ENCODE measurements at regions not wholly inside any gene's neighbourhood (a gene's known extent, or its start where the extent isn't known, plus 50 kb on each side); places are given as distances from the start of the nearest gene placed in this dataset.
A peak's percentile ranks its signal among the peaks of the same experiment; 100 is the strongest.
"Not testable (repeated sequence)": the region's sequence is repeated elsewhere in the genome, so short reads cannot be mapped to it uniquely, and the experiment has no call there.

DNA sequence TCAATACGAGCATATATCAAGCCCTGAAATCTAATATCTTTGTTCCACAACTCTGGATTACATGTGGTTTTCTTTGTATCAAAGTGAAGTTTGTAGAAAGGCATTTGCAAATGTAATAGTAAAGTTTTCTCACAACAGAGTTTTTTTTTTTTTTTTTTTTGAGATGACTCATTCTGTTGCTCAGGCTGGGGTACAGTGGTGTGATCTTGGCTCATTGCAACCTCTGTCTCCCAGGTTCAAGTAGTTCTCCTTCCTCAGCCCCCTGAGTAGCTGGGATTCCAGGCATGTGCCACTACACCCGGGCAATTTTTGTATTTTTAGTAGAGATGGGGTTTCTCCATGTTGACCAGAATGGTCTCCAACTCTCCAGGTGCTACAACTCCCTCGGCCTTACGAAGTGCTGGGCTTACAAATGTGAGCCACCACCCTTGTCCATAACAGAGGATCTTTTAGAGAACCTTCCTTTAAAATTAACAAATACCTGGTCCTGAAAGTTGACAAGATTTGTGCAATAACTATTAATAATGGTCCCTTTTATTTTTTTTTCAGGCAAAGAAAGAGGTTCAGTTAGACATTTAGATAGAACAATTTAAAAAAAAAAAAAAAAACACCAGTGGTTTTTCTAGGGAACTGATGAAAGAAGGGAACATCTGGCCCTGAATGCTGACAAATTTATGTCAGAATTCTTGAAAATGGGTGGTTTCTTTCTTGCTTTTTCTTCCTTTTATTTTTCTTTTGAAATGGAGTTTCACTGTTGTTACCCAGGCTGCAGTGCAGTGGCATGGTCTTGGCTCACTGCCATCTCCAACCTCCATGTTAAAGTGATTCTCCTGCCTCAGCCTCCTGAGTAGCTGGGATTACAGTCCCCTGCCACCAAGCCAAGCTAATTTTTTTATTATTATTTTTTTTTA lies 278.5 kb downstream of the RPS4Y2 start:
- peak; percentile 18 to 35 (median 28) for DNase-seq

DNA sequence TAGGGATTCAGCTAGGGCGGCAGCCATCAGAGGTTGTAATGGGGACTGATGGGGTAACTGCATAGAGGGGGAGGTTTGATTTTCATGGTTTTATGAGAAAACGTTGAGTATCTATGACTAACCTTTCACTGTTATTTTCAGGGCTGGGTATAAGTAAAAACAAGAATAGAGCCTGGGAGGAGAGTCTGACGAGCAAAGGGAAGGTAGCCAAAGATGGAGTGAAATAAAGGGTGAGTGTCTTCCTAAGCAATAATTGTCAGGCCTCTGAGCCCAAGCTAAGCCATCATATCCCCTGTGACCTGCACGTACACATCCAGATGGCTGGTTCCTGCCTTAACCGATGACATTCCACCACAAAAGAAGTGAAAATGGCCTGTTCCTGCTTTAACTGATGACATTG lies 281.5 kb downstream of the RPS4Y2 start:
- DNase-seq = not testable (repeated sequence)

DNA sequence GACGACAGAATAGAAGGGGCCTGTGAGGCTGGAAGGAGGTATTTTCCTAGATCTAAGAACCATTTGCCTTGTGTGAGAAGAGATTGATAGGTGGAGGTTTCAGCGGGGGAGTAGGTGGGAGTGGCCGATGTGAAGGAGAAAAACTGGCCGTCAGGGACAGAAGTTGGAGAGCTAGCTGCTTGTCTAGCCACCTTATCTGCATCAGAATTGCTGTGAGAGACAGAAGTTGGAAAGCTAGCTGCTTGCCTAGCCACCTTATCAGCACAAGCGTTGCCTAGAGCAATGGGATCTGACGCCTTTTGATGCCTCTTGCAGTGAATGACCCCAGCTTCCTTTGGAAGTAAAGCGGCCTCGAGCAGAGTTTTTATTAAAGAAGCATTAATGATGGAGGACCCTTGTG lies 283.9 kb downstream of the RPS4Y2 start:
- DNase-seq = no peak

DNA sequence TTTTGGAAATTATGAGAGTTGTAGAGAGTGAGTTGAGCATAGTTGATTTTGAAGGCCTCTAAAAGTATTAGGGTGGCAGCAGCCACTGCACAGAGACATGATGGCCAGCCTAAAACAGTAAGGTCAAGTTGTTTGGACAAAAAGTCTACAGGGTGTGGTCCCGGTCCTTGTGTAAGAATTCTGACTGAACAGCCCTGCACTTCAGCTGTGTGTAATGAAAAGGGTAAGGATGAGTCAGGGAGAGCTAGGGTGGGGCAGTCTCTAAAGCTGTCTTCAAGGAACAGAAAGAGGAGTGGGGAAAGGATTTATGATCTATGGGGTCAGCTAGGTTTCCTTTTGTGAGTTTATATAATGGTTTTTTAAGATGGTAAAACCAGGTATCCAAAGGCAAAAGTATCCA lies 284.8 kb downstream of the RPS4Y2 start:
- peak in 1 of 3 donors; percentile 29 for DNase-seq

DNA sequence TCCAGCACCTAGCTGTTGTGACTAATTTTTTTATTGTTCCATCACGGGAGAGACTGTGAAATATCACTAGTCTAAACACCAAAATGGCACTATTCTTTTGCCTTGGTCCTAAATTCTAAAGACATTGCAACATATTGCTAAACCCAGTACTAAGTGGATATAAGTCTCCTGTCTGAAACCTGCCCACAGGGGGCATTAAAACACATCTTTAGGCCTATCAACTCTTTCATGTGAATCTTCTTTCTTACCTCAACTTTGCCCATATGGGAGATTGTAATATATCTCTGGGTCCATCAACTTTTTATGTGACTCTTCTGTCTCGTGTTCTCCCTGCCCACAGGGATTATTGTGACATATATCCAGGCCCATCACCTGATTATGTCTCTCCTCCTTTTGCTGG lies 317.2 kb downstream of the RPS4Y2 start:
- peak in 2 of 3 donors; percentile 4 to 9 for DNase-seq

DNA sequence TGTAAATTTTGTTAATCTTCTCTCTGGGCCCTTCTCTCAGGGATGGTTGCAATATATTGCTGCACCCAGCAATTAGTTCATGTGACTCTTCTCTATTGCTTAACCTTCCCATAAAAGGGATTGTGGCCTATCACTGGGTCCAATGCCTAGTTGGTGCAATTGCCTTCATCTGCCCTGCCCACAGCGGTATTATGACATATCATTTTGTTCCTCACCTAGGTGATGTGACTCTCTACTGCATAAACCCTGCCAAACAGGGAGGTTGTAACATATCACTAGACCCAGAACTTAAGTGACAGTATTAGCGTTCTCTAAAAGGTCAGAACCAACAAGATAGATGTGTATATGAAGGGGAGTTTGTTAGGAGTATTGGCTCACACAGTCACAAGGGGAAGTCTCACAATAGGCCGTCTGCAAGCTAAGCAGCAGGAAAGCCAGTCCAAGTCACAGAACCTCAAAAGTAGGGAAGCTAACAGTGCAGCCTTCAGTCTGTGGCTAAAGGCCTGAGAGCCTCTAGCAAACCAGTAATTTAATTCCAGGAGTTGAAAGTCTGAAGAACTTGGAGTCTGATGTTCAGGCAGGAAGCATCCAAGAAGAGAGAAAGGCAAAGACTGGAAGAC lies 317.8 kb downstream of the RPS4Y2 start:
- peak; percentile 21 to 44 (median 25) for DNase-seq

DNA sequence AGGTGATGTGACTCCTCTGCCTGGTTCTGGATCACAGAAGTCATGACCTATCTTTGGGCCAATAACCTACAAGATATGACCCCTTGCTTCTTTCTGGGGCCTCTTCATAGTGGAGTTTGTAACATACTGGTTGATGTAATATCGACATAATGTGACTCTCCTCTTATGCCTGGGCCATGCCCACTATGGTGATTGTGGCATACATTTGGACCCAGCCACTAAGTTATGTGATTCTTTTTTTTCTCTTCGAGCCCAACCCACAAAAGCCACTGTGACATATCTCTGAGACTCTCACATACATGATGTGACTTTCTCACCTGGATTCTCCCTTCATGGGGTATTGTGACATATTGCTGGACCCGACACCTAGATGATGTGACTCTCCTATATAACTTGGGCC lies 319.8 kb downstream of the RPS4Y2 start:
- DNase-seq = no peak

DNA sequence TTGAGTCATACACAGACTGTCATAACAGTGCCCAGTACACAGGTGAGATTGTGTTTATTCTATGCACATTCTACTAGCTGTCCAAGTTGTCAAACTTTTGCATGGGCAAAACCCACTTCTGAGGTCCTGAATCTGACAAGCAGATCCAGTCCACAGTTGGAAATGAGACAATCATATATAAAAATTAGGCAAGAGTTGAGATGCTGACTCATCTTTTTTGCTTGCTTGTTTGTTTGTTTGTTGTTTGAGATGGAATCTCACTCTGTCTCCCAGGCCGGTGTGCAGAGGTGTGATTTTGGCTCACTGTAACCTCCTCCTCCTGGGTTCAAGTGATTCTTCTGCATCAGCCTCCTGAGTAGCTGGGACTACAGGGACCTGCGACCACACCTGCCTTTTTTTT lies 323.8 kb downstream of the RPS4Y2 start:
- DNase-seq = peak in 1 of 3 donors; percentile 4

DNA sequence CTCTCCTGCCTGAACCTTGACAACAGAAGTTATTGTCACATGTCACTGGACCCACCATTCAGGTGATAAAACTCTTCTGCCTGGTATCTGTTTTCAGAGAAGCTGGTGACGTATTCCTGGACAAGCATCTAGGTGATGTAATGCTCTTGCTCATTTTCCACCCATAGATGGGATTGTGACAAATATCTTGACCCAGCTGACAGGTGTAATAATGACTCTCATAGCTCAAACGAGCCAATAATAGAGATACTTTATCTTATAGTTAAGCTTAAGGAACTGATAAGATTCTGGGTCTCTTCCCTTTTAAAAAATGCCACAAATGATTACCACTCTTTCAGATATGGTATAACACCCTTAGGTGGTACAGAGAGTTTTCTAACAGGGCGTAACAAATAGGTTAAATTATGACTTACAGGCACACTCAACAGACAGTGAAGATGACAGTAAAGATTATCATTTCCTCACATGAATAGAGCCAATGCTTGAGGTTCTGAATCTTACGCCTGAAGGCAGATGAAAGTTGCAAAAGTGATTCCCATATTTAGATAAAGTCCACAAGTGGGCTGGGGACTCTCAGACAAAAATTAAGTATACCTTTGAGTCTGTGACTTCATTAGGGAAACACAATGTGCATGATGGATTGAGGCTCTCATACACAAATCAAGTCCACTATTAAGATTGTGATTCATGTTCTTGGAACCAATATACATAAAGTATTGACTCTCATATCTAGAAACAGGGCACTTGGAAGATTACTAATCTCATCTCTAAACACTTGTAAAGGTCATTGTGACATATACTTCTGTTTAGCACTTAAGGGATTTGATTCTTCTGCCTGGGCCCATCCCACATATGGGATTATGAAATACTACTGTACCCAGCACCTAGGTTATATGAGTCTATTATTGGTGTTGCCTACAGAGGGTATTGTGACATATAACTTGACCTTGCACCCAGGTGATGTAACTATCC lies 326.0 kb downstream of the RPS4Y2 start:
- no peak for DNase-seq

DNA sequence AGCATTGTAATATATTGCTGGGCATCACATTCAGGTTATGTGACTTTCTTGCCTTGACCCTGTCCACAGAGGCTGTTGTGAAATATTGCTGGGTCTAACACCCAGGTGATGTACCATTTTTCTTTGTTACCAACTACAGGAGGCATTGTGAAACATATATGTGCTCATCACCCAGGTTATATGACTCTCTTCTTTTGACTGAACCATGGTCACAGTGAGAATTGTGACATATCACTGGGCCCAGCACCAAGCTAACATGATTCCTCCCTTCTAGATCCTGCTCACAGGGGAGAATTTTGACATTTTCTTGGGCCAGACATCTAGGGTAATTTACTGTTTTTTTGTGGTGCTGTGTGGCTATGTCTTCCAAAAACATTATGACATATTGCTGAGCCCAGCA lies 326.7 kb downstream of the RPS4Y2 start:
- DNase-seq = no peak

DNA sequence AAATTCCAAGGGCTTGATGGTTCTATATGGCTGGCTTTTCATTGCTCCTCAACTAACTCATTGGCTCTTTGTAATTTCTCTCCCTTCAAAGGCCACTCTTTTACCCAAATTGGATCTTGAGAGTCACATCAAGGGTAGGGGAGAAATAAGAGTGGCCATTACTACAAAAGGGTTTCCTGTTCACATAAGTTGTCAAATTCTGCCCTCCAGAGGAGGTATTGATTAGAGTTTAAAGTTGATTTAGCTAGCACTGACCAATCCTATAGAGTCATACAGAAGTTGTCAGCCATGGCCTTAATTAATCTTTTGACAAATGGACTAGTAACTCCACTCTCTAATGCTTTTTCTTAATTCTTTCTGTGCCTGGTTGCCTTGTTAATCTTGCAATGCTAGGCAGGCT lies 336.0 kb downstream of the RPS4Y2 start:
- peak in 1 of 3 donors; percentile 9 for DNase-seq

DNA sequence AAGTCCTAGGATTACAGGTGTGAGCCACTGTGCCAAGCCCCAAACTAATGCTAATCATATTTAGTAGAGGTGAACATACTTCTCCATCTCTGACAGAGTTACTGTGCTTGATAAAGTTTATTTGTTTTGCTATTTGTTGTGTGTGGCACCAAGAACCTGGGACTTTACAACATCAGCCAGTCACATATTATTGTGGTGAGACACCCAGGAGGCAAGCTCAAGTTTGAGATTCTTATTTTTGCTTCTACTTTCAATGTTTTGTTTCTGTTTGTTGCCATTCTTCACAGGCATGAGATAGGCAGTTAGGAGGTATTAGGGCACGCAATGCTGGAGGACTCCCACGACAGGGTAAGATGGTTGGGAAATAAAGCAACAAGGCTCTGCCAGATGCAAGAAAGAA lies 346.6 kb downstream of the RPS4Y2 start:
- no peak for DNase-seq

DNA sequence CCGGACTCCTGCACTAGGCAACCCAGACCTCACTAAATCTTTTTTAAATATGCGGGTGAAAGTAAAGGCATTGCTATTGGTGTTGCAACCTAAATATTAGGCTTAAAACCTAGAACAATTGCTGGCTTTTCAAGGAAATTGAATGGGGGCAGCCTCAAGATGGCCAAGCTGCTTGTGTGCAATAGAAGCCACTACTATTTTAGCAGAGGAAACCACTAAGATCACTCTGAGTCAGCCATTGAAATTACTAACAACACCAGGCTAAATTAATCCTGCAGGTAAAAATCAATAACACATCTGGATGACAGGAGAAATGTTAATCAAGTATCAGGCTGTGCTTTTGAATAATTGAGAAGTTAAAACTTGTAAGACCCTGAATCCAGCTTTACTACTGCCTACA lies 348.0 kb downstream of the RPS4Y2 start:
- DNase-seq = no peak

DNA sequence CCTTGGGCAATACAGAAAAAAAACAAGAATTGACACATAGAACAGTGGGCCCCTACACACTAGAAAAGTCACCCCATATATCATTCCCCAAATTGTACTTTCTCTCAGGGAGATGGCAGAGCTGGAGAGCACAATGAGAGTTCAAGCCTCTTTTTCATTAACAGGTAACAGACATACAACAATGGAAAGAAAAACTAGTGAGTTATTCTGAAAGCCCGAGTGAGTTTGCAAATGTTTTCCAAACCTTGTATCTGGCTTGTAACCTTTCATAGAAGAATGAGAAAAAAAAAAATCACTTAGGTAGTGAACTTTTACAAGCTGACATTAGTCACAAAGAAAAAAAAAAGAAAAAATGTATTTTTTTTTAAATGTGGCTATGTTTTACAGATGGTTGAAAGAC lies 349.6 kb downstream of the RPS4Y2 start:
- DNase-seq = no peak

DNA sequence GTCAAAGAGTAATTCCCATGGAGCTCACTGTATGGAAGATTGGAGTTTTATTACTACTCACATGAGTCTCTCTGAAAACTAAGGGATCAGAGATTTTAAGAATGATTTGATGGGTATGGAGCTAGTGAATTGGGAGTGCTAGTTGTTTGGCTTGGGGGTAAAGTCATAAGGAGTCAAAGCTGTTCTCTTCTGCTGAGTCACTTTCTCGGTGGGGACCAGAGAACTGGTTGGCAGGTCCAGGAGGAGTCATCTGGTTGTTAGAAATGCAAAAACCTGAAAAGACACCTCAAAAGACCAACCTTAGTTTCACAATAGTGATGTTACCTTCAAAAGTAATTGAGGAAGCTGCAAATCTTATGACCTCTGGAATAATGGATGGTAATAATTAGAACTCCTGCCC lies 355.4 kb downstream of the RPS4Y2 start:
- DNase-seq = no peak

DNA sequence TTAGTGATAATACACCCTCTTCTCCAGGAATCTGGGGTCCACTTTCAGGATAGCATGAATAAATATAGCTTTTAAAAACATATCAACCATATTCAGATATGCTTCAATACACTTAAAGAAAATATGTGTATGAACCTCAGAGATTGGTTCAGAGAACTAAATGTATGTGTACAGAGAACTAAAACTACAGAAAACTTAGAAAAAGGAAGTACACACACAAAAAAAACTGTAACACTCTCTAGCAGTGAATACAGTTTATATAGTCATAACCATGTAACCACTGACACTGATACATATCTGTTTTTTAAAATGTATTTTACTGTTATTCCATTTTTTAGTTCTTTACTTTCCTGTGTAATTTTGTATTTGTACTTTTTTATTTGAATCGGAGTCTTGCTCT lies 365.2 kb downstream of the RPS4Y2 start:
- DNase-seq = peak in 1 of 3 donors; percentile 17

DNA sequence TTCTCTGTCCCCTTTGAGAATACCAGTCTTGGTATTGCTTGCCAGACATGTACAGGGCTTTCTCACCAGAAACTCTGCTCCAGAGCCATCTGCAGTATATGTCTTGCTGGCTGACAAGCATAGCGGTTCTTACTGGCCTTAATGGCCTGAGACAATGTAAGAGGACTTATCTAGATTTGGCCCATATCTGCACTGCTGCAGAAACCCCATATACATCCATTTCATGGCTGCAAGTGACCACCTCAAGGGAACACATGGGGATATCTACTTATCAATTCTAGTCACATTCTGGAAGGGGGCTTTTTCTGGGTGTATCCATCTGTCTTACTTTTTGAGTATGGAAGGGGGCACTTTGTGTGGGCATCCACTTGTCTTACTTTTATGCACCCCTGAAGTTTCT lies 375.5 kb upstream of the RBMY1B start:
- DNase-seq = no peak

DNA sequence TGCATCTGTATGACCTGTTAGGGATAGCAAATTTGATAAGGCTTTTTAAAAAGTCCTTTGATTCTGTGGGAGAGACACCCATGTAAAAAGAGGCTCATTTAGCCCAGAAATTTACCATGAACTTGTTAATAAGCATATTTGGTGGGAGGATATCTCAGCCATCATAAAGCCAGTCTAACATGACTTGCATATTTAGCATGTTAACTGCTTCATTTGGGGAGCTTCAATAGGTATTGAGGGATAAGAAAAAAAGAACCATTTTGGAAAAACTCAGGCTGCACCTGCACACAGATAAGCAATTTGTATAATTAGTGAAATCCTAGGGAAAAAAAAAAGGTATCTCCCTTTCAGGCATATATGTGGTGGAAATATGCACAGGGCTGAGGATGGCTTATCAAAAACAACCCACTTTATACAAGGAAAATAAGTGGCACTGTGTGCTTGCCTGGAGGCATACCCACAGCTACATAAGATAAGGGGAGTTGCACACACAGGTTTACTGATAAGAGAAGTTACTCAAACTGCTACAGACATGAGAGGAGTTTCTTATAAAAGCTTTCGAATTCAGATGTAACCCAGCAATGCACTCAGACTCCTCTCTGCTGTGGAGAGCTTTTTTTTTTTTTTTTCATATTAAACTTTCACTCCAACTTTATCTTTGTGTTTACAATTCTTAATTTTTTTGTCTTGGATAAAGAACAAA lies 372.9 kb upstream of the RBMY1B start:
- no peak for DNase-seq

DNA sequence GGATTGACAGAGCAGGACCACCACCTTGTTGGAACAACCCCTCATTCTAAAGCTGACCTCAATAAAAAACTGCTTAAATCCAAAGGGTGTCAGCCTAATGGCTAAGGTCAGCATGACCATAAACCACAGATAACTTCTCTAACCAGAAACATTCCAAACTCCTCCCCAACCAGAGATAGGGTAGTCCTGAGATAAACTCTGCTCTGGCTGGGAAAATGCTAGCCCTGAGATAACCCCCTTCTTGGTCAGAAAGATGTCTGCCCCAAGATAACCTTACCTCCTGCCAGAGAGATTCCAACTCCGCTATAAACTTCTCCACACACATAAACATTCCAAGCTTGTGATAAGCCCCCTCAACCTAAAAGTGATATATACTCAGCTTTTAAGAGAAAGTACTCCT lies 364.8 kb upstream of the RBMY1B start:
- no peak for DNase-seq

DNA sequence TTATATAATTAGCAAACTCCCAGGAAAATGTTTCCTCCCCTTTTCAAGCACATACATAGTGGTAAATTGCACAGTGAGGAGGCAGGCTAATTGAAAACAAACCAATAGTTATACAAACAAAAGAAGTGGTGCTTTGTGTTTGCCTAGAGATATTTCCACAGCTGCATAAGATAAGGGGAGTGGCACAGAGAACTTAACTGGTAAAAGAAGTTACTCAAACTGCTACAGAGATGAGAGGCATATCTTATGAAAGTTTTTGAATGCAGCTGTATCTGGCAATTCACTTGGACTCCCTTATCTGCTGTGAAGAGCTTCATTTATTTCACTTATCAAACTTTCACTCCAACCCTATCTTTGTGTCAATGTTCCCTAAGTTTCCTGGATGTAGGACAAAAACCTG lies 361.2 kb upstream of the RBMY1B start:
- DNase-seq = no peak

DNA sequence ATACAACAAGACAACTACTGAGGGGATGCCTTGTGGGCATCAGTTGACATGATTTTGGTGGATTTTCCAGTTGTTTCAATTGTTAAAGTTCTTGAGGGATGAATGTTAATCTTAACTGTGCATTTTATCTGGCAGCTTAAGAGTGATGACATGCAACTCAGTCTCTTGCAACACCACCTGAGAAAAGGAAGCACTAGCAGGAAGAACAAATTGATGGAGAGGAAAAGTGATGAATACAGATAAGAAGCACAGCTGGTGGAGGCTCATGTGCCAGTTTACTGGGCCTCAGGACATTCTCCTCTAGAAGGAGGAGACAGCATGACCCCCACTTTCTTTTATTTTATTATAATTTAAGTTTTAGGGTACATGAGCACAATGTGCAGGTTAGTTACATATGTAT lies 341.3 kb upstream of the RBMY1B start:
- DNase-seq = no peak

DNA sequence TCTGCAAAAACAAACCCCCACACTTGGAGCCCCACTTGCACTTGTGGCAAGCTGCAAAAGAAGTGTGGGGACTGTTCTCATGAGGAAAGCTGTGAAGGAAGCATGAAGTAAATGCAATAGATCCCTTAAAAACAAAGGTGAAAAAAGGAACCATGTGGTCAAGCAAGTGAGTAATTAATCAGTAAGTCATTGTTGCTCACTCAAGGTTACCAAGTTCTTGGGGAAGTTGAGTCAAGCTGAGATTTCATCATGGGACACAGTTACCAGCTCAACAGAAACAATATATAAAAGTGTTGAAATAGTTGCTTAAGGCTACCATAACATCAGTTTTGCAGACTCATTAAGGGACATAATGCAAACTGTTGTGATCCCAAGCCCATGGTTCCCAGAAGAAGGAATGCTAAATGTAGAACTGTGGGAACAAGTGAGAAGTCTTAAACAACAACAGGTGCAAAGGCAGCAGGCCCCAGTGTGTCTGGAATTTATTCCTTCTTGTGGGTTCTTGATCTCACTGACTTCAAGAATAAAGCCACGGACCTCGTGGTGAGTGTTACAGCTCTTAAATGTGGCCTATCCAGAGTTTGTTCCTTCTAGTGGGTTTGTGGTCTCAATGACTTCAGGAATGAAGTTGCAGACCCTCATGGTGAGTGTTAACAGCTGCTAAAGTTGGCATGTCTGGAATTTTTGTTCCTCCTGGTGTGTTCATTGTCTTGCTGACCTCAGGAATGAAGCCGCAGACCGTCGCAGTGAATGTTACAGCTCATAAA lies 336.3 kb upstream of the RBMY1B start:
- peak; percentile 63 to 83 (median 79) for DNase-seq

Data from suppressor macrophage treated with lipopolysaccharide for 1 hour (primary cell).